DMS79 treated with DMSO at 0.1 percent for 48 hours (cell line): ENCODE measurements at regions not wholly inside any gene's neighbourhood (a gene's known extent, or its start where the extent isn't known, plus 50 kb on each side); places are given as distances from the start of the nearest gene placed in this dataset.

Source experiments
- DNase-seq: peaks from one replicate; lab custom pipeline; 2025; lab: John Stamatoyannopoulos, UW

GRCh38 chr4:58553679-58554078 is 1443.5 kb upstream of the IGFBP7 start:
- no peak for DNase-seq

GRCh38 chr4:58553031-58553430 is 1442.8 kb upstream of the IGFBP7 start:
- DNase-seq, result no peak

- DNase-seq, result no peak
Observed at GRCh38 chr4:58551676-58552075, 1441.5 kb upstream of the IGFBP7 start.

- no peak for DNase-seq
Observed at GRCh38 chr4:58543465-58543864, 1433.3 kb upstream of the IGFBP7 start.

DNA sequence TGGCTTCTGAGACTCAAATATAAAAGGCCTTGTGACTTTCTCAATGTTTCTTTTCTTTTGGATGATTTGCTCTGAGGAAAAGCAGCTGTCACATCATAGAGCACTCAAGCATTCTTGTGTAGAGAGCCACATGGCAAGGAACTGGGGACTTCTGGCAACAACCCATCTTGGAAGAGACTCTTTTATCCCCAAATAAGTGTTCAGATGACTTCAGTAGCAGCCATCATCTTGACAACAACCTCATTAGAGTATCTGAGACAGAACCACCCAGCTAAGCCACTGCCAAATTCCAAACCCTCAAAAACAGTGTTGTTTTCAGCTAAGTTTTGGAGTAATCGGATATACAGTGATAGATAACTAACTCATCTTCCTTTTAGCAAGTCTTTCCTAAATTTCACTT is 1431.7 kb upstream of the IGFBP7 start:
- DNase-seq, result no peak

DNA sequence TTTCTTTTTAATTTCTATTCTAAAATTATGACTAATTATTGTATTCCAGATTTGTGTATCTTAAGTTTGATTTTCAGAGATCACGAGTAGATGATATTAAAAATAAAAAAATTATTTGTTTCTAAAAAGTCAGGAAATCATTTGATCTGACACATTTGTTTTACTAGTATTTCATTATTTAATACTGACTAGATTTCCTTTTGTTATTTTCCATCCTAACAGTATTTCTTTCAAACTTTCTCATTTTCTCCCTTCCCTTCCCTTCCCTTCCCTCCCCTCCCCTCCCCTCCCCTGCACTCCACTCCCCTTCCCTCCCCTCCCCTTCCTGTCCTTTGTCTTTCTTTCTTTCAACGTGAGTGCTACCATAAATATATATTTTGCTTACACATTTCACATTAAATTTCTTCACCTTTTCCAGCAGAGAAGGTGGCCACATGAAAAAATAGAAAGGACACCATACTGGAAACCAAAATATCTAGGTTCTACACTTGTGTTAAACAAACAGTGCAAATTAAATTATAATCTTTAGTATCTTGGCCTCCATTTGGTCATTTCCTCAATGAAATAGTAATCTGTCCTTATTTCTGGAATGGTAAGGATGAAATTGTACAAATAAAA is 1412.7 kb upstream of the IGFBP7 start:
- DNase-seq, result no peak

DNA sequence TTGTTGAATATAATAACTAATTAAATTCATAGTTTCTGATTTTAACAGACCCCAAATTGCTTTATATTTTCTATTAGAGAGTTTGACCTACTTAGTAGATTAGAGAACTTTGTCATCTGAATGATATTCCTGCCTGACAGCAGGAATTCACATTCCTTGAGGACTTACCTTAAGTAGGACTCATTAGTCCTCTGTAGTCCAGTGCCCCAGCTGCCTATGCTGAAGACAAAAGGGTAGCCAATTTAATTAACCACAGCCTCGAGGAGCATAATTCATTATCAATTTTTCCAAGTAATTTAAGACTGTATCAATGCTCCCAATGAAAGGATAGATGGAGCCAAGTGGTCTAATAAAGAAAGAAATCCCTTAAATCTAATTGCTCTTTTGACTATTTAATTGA is 1405.0 kb upstream of the IGFBP7 start:
- no peak for DNase-seq

- DNase-seq, result no peak
Observed at GRCh38 chr4:58514299-58514698, 1404.1 kb upstream of the IGFBP7 start.

DNA sequence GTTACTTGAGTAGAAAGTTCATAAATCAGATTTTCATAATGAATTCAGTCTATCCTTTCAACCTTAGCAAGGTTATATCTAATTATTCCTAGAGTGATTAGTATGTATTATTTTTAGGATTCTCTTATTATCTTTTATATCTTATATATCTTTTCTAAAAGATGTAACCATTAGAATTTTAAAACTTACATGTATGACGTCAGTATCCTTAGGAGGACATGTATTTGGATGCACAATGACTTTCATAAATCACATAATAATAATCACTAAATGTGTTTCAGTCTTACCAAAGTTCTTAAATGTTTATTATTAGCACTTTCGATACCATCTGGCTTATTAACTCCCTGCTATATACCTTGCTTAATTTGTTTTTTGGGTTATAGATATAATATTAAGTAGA is 1400.5 kb upstream of the IGFBP7 start:
- DNase-seq, result no peak

- DNase-seq, result no peak
Observed at GRCh38 chr4:58507079-58507478, 1396.9 kb upstream of the IGFBP7 start.

DNA sequence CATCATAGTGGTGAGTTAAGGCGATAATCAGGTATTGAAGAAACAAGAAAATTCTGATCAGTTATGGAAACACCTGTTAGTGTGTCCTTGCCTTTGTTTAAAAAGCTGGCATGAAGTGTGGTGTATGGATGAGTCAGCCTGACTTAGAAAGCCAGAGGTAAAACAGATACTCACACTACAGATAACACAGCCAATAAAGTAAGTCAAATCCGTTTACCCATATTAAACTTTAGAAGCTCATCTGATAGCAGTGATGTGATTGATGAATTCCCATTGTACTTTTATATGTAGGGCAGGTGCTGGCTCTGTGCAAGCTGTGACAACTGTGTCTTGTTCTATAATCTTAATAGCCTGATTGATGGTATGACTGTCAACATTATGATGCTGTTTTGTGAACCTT is 1392.7 kb upstream of the IGFBP7 start:
- DNase-seq, result no peak

DNA sequence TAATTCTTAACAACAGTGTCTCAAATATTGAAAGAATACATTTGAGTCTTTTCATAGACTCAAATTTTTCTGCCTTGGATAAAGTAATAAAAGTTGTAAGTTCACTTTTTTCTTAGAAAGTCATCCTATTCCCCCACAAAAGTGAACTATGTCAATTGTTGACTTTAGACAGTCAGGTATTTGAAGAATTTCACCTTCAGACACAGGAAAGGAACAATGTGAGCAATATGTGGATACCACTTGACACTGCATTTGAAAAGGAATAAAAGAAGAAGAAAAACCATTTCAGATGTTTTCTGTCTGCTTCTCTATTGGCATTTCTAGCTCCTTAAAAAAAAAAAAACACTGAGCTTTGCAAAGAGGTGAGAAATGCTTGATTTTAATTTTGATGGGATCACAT is 1389.0 kb upstream of the IGFBP7 start:
- DNase-seq, result no peak

DNA sequence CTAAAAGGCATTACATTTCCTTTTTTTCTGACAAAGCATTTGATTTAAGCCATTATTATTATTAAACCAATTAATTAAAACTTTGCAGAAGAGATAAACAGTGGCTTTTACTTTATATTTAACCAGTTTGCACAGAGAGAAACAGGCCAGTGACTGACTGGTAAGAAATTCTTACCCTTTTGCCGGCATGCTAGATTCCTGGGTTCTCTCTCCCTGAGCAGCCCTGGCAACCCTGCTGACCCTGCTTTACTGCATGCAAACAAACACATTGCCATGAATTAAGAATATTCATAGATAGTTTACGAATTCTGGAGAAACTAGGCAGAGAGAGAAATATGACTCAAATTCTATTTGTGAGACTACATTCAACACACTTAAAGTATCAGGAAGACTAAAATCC is 1381.4 kb upstream of the IGFBP7 start:
- no peak for DNase-seq

GRCh38 chr4:58477950-58478349 is 1367.8 kb upstream of the IGFBP7 start:
- DNase-seq, result no peak

DNA sequence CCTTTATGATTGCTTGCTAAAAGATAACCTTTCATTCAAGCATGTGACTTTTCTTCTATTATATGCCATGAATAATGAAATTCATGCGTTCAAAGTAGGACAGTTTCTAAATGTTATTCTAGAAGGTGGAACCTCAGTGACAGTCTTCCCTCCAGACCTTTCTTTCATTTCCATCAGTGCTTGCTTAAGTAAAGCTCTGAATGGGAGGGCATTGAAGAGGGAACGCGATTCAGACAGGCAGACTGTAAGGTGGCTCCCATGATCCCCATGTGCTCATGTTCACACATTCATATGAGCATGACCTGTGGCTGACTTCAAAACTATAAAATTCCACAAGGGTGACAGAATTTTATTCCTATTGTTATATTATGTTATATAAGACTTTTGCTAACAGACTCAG is 1367.3 kb upstream of the IGFBP7 start:
- no peak for DNase-seq

- DNase-seq, result no peak
Observed at GRCh38 chr4:58475097-58475496, 1364.9 kb upstream of the IGFBP7 start.

- no peak for DNase-seq
Observed at GRCh38 chr4:58465031-58465430, 1354.8 kb upstream of the IGFBP7 start.

- no peak for DNase-seq
Observed at GRCh38 chr4:58456727-58457384, 1346.7 kb upstream of the IGFBP7 start.

GRCh38 chr4:58453956-58454355 is 1343.8 kb upstream of the IGFBP7 start:
- no peak for DNase-seq

DNA sequence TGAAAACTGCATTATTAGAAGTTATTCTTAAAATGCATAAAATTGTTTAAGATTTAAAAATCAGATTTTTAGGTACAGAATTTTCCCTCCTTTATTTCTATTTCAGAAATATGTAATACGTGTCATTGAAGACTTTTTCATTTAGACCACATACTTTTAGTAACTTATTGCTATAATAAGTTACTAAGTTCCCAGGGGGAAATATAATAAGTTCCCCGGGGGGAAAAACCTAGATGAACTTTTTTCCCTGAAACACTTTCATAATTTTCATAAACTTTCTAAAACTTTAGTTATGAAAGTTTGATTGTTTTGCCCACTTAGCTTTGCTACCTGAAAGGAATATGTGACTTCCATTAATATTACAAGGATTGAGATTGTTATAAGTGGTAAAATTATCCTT is 1341.5 kb upstream of the IGFBP7 start:
- no peak for DNase-seq

DNA sequence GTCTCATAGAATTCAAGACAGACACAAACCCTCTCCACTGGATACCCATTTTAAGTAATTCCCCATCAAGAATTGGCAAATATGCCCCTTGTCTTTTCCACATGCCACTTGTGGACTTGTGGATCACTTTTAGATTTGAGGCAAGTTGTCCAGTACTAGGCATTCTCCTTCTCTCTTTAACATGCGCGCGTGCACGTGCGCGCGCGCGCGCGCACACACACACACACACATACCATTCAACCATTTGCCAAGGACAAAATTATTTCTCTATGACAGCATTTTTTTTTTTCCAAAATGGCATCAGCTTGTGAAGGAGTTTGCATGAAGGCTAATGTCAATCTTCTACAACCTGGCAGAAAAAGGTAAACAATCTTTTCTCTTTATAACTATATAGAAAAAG is 1325.7 kb upstream of the IGFBP7 start:
- DNase-seq, result no peak

DNA sequence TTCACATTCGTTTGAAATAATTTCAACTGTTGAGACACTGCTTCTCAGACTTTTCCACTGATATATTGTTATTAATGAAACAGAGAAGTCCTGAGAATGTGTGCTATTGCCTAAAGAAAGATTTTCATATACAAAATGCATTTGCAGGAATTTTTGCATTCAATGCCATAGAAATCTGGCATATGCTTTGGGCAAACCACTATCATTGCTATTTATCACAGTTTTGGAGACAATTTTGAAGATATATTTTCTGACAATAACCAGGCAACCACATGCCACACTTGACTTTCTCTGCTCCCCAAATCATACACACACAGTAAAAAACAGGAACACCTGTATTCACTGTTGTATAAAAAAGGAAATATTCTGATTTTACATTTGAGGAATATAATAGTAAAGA is 1303.7 kb upstream of the IGFBP7 start:
- no peak for DNase-seq

GRCh38 chr4:58411904-58412303 is 1301.7 kb upstream of the IGFBP7 start:
- DNase-seq, result no peak

GRCh38 chr4:58406762-58407161 is 1296.6 kb upstream of the IGFBP7 start:
- DNase-seq, result no peak
